ENCODE measurements at regions not wholly inside any gene's neighbourhood (a gene's known extent, or its start where the extent isn't known, plus 50 kb on each side); places are given as distances from the start of the nearest gene placed in this dataset.

DNA sequence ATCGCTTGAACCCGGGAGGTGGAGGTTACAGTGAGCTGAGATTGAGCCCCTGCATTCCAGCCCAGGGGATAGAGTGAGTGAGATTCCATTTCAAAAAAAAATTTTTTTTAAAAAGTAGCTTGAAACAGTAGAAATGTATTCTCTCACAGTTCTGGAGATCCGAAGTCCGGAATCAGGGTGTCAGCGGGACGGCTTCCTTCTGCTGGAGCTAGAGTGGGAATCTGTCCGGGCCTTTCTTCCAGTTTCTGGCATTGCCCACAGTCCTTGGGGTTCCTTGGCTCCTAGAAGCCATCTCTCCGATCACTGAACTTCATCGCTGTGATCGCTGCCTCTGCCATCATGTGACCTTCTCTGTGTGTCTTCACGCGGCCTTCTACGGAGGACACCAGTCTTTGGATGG lies 181.2 kb upstream of the CIBAR2 start:
- Histone ChIP-seq H3K36me3 (ENCODE audit: insufficient read depth, low read length) (no peaks in the 10 kb centered on the region), H3F3A (ENCODE audit: insufficient read depth, low read length, poor library complexity, severe bottlenecking) (no peaks in the 10 kb centered on the region), H3K27ac (ENCODE audit: low read length) (no peak overlapping the region), H3K4me3 (ENCODE audit: low read length) (no peak overlapping the region), H3K4me2 (ENCODE audit: low read length) (no peak overlapping the region), H3K9me3 (ENCODE audit: low read length) (no peaks in the 10 kb centered on the region), H4K20me1 (ENCODE audit: insufficient read depth) (no peaks in the 10 kb centered on the region), H2AFZ (ENCODE audit: low read depth, low read length) (no peak overlapping the region), H3K27me3 (ENCODE audit: insufficient read depth, low read depth, low read length) (no peaks in the 10 kb centered on the region), H3K9ac (ENCODE audit: low read length) (no peak overlapping the region), H3K79me2 (replicated peaks; ENCODE audit: insufficient read depth, low read length) (no peaks in the 10 kb centered on the region), H3K9me2 (ENCODE audit: insufficient read depth, low read length) (no peaks in the 10 kb centered on the region)
- TF ChIP-seq, protein P1, sequence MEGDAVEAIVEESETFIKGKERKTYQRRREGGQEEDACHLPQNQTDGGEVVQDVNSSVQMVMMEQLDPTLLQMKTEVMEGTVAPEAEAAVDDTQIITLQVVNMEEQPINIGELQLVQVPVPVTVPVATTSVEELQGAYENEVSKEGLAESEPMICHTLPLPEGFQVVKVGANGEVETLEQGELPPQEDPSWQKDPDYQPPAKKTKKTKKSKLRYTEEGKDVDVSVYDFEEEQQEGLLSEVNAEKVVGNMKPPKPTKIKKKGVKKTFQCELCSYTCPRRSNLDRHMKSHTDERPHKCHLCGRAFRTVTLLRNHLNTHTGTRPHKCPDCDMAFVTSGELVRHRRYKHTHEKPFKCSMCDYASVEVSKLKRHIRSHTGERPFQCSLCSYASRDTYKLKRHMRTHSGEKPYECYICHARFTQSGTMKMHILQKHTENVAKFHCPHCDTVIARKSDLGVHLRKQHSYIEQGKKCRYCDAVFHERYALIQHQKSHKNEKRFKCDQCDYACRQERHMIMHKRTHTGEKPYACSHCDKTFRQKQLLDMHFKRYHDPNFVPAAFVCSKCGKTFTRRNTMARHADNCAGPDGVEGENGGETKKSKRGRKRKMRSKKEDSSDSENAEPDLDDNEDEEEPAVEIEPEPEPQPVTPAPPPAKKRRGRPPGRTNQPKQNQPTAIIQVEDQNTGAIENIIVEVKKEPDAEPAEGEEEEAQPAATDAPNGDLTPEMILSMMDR (IDR thresholded peaks at IDR 0.05; ENCODE audit: poor library complexity, severe bottlenecking): no peak
- TF ChIP-seq EP300 (conservative IDR thresholded peaks at IDR 0.05; ENCODE audit: poor library complexity, severe bottlenecking) (no peak), SMC3 (conservative IDR thresholded peaks at IDR 0.05; ENCODE audit: poor library complexity) (no peak), TAF1 (IDR thresholded peaks at IDR 0.05; ENCODE audit: low read depth) (no peak), POLR2AphosphoS5 (IDR thresholded peaks at IDR 0.05) (no peak), EZH2 (IDR thresholded peaks at IDR 0.05; ENCODE audit: borderline replicate concordance, insufficient read depth, low read length, poor library complexity, severe bottlenecking) (no peak), MXI1 (conservative IDR thresholded peaks at IDR 0.05; ENCODE audit: poor library complexity, severe bottlenecking) (no peak), RAD21 (conservative IDR thresholded peaks at IDR 0.05) (no peak)
- TF ChIP-seq, protein P2, sequence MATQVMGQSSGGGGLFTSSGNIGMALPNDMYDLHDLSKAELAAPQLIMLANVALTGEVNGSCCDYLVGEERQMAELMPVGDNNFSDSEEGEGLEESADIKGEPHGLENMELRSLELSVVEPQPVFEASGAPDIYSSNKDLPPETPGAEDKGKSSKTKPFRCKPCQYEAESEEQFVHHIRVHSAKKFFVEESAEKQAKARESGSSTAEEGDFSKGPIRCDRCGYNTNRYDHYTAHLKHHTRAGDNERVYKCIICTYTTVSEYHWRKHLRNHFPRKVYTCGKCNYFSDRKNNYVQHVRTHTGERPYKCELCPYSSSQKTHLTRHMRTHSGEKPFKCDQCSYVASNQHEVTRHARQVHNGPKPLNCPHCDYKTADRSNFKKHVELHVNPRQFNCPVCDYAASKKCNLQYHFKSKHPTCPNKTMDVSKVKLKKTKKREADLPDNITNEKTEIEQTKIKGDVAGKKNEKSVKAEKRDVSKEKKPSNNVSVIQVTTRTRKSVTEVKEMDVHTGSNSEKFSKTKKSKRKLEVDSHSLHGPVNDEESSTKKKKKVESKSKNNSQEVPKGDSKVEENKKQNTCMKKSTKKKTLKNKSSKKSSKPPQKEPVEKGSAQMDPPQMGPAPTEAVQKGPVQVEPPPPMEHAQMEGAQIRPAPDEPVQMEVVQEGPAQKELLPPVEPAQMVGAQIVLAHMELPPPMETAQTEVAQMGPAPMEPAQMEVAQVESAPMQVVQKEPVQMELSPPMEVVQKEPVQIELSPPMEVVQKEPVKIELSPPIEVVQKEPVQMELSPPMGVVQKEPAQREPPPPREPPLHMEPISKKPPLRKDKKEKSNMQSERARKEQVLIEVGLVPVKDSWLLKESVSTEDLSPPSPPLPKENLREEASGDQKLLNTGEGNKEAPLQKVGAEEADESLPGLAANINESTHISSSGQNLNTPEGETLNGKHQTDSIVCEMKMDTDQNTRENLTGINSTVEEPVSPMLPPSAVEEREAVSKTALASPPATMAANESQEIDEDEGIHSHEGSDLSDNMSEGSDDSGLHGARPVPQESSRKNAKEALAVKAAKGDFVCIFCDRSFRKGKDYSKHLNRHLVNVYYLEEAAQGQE (IDR thresholded peaks at IDR 0.05; ENCODE audit: borderline replicate concordance): no peak

DNA sequence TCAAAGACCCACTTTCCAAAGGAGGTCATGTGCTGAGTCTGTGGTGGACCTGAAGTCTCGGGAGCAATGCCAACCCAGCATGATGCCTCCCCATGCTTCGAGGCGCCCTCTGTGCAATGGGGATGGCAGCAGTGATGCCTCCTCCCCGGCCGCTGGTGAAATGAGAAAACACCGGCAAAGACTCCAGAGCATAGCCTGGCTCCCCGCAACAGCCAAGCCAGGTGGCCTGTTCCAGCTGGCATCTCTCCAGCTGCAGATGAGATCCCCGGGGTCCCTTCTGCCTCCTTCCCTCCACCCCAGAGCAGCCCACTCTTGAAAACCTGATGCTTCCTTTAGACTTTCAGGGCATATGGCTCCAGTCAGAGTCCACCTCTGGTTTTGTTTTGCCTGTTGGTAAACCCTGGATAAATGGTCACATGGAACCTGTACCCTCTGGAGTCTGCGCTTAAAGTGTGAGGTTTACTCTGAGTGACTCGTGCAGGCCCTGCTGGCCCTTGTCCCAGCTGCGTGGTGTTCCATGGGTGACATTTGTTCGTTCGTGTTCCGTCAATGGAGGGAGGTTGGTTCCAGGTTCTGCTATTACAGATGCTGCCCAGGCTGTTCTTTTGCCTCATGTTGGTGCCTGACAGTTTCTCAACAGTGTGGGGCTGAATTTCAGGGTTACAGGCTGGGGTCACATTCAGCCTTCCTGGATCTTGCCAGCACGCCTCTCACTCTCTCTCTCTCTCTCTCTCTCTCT lies 181.8 kb upstream of the CIBAR2 start:
- Histone ChIP-seq H3K4me2 (ENCODE audit: low read length) (no peak overlapping the region), H3K36me3 (ENCODE audit: insufficient read depth, low read length) (no peaks in the 10 kb centered on the region), H3K27ac (ENCODE audit: low read length) (no peak overlapping the region), H3K27me3 (ENCODE audit: insufficient read depth, low read depth, low read length) (no peaks in the 10 kb centered on the region), H3K9ac (ENCODE audit: low read length) (no peak overlapping the region), H2AFZ (ENCODE audit: low read depth, low read length) (no peak overlapping the region), H3K4me3 (ENCODE audit: low read length) (no peak overlapping the region), H3K79me2 (replicated peaks; ENCODE audit: insufficient read depth, low read length) (no peaks in the 10 kb centered on the region), H3K9me2 (ENCODE audit: insufficient read depth, low read length) (no peaks in the 10 kb centered on the region), H4K20me1 (ENCODE audit: insufficient read depth) (no peaks in the 10 kb centered on the region), H3F3A (ENCODE audit: insufficient read depth, low read length, poor library complexity, severe bottlenecking) (no peaks in the 10 kb centered on the region), H3K9me3 (ENCODE audit: low read length) (no peaks in the 10 kb centered on the region)
- no peak for TF ChIP-seq MXI1 (conservative IDR thresholded peaks at IDR 0.05; ENCODE audit: poor library complexity, severe bottlenecking)
- no peak for TF ChIP-seq POLR2AphosphoS5 (IDR thresholded peaks at IDR 0.05)
- TF ChIP-seq SMC3 (conservative IDR thresholded peaks at IDR 0.05; ENCODE audit: poor library complexity): no peak
- no peak for TF ChIP-seq RAD21 (conservative IDR thresholded peaks at IDR 0.05)
